Activated CD4-positive, alpha-beta T cell treated with anti-CD3 and anti-CD28 coated beads for 1 hour (primary cell): ENCODE measurements at regions not wholly inside any gene's neighbourhood (a gene's known extent, or its start where the extent isn't known, plus 50 kb on each side); places are given as distances from the start of the nearest gene placed in this dataset.

ENCODE experiments used
- DNase-seq: peaks from one replicate; pipeline ENCODE4 v3.0.0-alpha.2; 2020

DNA sequence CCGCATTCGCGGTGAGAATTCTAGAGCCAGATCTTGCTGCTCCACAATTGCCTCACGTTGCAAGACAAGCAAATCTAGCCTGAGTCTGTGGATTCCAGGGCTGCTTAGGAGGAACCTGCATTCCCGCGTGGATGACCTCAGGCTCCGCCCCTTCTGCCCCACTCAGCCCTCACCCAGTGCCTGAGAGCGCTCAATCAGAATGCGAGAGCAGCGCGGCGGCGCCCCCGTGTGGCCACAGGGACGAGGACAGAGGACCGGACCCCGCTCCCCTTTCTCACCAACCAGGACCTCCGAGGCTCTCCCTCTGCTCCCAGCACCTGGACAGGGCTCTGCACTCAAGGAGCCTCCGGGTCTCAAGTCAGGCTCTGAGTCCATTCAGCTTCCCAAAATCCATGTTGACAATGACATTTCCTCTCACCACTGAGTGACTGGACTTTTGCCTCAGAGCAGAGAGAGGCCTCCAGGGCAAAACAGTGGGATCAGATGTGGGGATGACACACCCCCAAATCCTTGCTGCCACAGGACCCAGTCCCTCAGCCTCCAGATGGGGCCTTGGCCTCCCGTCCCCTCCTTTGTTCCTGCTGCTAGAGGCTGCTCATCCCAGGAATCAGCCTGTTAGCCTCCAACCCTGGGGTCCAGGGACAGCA, 52.0 kb downstream of the RPP21 start:
- DNase-seq: peak; percentile 77

DNA sequence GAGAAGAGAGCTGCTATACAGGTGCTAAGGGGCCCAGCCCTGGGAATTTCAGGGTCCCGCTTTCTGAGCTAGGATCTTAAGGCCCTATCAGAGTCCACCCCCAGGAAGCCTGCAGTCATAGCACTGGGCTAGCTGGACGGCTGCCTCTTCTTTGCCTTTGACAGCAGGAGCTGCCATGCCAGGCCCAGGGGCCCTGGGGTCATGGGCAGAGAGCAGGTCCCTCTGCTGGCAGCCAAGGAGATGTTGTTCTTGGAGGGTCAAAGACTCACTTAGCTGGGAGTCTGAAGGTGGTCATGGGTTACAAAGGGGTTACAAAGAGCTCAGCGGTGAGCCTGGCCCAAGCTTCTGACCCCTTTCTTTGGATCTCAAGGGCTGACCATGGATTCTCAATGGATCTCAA, 52.7 kb downstream of the RPP21 start:
- DNase-seq: no peak

DNA sequence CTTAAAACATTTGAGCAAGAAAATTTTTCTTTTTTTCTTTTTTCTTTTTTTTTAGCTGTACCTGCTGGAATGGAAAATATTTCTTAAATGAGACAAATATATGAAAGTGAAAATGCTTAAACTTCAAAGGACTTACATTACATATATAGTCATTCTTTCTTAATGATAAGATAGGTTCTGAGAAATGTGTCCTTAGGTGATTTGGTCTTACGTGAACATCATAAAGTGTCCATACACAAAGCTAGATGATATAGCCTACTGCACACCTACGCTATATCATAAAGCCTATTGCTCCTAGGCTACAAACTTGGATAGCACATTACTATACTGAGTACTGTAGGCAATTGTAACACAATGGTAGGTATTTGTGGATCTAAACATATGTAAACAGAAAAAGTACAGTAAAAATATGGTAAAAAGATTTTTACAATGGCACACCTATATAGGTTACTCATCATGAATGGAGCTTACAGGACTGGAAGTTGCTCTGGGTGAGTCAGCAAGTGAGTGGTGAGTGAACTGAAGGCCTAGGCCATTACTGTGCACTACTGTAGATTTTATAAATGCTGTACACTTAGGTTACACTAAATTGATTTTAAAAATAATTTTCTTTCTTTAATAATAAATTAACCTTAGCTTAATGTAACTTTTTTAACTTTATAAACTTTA, 54.6 kb downstream of the RPP21 start:
- no peak for DNase-seq

DNA sequence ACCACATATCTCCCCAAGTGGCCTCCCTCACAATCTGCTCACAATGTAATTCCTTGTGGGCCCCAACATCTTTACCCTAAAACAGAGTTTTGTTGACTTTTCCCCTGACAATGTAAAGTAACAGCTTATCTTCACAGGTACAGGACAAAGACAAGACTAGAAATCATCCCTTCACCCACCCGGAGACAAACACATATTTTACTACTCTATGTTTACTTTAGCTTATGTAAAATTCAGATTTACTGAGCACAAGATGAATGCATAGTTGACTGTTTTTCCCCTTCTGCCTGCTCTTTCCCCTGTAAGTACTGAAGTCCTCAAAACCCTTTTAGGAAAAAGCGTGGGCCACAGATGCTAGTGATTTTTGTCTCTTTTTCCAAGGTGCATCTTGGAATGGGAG, 61.0 kb downstream of the RPP21 start:
- no peak for DNase-seq

DNA sequence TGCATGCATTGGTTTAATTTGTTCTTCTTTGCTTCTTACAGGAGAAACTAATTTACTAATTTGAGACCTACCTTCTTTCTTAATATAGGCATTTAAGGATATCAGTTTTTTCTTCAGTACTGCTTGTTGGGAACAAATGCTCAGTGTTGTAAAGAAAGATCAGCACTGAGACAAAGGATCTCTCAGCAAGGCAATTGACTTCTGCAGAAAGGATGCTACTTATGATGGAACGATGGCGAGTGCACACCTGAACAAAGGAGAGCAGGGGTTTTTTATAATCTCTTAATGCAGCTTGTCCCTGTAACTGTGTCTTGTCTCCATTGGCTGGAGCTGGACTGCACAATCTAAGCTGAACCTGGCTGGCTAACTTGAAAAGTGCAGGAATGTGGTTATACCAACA, 64.2 kb downstream of the RPP21 start:
- DNase-seq: no peak

DNA sequence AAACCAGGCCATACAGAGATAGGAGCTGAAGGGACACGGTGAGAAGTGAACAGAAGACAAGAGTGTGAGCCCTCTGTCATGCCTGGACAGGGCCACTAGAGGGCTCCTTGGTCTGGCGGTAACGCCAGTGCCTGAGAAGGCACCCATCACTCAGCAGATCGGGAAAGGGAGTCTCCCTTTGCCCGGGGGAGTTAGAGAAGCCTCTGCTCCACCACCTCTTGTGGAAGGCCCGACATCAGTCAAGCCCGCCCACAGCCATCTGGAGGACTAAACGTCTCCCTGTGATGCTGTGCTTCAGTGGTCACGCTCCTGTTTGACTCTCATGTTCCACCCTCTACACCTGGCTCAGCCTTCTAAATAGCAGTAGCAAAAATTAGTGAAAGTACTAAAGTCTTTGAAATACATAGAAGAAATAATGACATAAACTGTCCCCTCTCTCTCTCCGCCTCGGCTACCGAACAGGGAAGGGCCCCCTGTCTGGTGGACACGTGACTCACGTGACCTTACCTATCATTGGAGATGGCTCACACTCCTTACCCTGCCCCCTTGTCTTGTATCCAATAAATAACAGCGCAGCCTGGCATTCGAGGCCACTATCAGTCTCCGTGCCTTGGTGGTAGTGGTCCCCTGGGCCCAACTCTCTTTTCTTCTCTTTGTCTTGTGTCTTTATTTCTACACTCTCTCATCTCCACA, 66.7 kb downstream of the RPP21 start:
- peak; percentile 34 for DNase-seq

DNA sequence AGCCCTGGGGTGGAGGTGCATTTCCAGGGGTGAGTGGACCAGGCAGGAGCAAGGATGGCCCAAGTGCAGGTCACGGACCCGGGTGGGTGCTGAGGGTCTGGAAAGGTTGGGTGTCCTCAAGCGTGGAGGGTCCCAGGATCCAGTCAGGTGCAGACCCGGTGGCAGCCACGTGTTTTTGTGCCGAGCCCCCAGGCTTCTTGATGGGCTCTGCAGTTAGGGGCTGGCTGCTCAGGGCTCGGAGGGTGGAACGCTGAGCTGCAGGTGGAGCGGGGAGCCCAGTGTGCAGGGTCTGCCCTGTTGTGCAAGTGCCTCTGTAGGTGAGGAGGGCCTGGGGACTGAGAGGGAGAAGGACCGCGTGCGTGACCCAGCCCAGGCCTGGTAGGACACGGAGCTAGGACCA, 70.9 kb upstream of the HLA-E start:
- DNase-seq: no peak

DNA sequence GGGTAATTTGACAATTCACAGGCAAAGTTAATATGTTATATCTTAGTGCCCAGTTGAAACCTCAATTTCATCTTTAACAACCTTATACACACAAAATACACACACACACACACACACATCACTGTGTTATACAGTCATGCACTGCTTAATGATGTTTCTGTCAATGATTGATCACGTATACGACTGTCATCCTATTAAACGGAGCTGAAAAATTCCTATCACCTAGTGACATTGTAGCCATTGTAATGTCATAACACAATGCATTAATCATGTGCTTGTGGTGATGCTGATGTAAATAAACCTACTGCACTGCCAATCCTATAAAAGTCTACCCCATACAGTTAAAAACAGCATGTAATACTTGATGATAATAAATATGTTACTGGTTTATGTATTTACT, 64.8 kb upstream of the HLA-E start:
- DNase-seq: no peak
